GM18909 (cell line): ENCODE measurements at regions not wholly inside any gene's neighbourhood (a gene's known extent, or its start where the extent isn't known, plus 50 kb on each side); places are given as distances from the start of the nearest gene placed in this dataset.
"Not testable (repeated sequence)": the region's sequence is repeated elsewhere in the genome, so short reads cannot be mapped to it uniquely, and the experiment has no call there.

Experiments
- ATAC-seq: cut with Tn5 transposase; IDR thresholded peaks from one replicate; pipeline ENCODE4 v1.9.1; 2021; ENCODE audit warnings: mild to moderate bottlenecking; ENCODE audit not compliant: unreplicated experiment, poor library complexity

- not testable (repeated sequence) for ATAC-seq
Measured at GRCh38 chr2:87342175-87342574, 320.5 kb upstream of the PLGLB1 start.

- not testable (repeated sequence) for ATAC-seq
Measured at GRCh38 chr2:87343347-87343746, 321.7 kb upstream of the PLGLB1 start.

GRCh38 chr2:87345283-87345682, 323.6 kb upstream of the PLGLB1 start:
- ATAC-seq, result not testable (repeated sequence)

GRCh38 chr2:87348556-87348955, 326.9 kb upstream of the PLGLB1 start:
- not testable (repeated sequence) for ATAC-seq

- not testable (repeated sequence) for ATAC-seq
Measured at GRCh38 chr2:87349006-87349405, 327.4 kb upstream of the PLGLB1 start.

- ATAC-seq, result not testable (repeated sequence)
Measured at GRCh38 chr2:87352178-87352934, 330.7 kb upstream of the PLGLB1 start.

GRCh38 chr2:87353408-87353807, 331.8 kb upstream of the PLGLB1 start:
- not testable (repeated sequence) for ATAC-seq

- not testable (repeated sequence) for ATAC-seq
Measured at GRCh38 chr2:87354102-87354501, 332.5 kb upstream of the PLGLB1 start.

- ATAC-seq, result not testable (repeated sequence)
Measured at GRCh38 chr2:87360250-87360649, 338.6 kb upstream of the PLGLB1 start.

GRCh38 chr2:87360927-87361326, 339.3 kb upstream of the PLGLB1 start:
- not testable (repeated sequence) for ATAC-seq

- not testable (repeated sequence) for ATAC-seq
Measured at GRCh38 chr2:87361805-87362204, 340.2 kb upstream of the PLGLB1 start.

GRCh38 chr2:87364379-87364778, 342.7 kb upstream of the PLGLB1 start:
- ATAC-seq, result not testable (repeated sequence)

- ATAC-seq, result not testable (repeated sequence)
Measured at GRCh38 chr2:87365038-87365437, 343.4 kb upstream of the PLGLB1 start.

- ATAC-seq, result not testable (repeated sequence)
Measured at GRCh38 chr2:87386063-87386560, 361.8 kb upstream of the PLGLB2 start.

- not testable (repeated sequence) for ATAC-seq
Measured at GRCh38 chr2:87395784-87396183, 352.1 kb upstream of the PLGLB2 start.

GRCh38 chr2:87396551-87397265, 351.2 kb upstream of the PLGLB2 start:
- not testable (repeated sequence) for ATAC-seq

GRCh38 chr2:87397276-87398065, 350.4 kb upstream of the PLGLB2 start:
- not testable (repeated sequence) for ATAC-seq

GRCh38 chr2:87398567-87399305, 349.2 kb upstream of the PLGLB2 start:
- not testable (repeated sequence) for ATAC-seq

- no peak for ATAC-seq
Measured at GRCh38 chr2:87401726-87402345, 346.1 kb upstream of the PLGLB2 start.

- no peak for ATAC-seq
Measured at GRCh38 chr2:87403893-87404175, 344.1 kb upstream of the PLGLB2 start.
